Naive thymus-derived CD8-positive, alpha-beta T cell (primary cell): ENCODE measurements at regions not wholly inside any gene's neighbourhood (a gene's known extent, or its start where the extent isn't known, plus 50 kb on each side); places are given as distances from the start of the nearest gene placed in this dataset.

Experiments used
- ATAC-seq, 2 donors: fragments of 150-1000 bp; cut with Tn5 transposase in 1 of 2; sonication (Bioruptor Pico), chemical (Tn5 transposase) in 1 of 2; 1 replicate in 1 of 2; 2 replicates in 1 of 2; pipeline ENCODE4 v1.10.0; 2021; ENCODE audit warnings: mild to moderate bottlenecking in 2 of 2, moderate library complexity in 2 of 2
- POLR2A ChIA-PET: fragments of 350-600 bp; sonication (Branson Sonifier 250); formaldehyde crosslinking; loops from one replicate; lab custom pipeline; 2021; ENCODE audit warnings: antibody characterized with exemption; lab: Charles Lee
- DNase-seq, 10 donors: peaks; one replicate each; pipeline versions ENCODE4 v3.0.0 to v3.0.0-alpha.2; 2020 to 2022
- H3K27ac Mint-ChIP-seq, 10 donors: one replicate each; pipeline ENCODE4 v1.8.0; 2020 to 2022; ENCODE audit warnings: mild to moderate bottlenecking in 10 of 10, mixed read lengths in 10 of 10, moderate library complexity in 4 of 10, inconsistent platforms in 1 of 10
- H3K27me3 Mint-ChIP-seq, 5 donors: one replicate each; pipeline ENCODE4 v1.8.0; 2021 to 2022; ENCODE audit warnings: mixed read lengths in 5 of 5
- H3K36me3 Mint-ChIP-seq, 3 donors: one replicate each; pipeline ENCODE4 v1.8.0; 2020 to 2022; ENCODE audit warnings: mixed read lengths in 3 of 3, mild to moderate bottlenecking in 2 of 3, inconsistent platforms in 1 of 3
- H3K4me1 Mint-ChIP-seq, 4 donors: one replicate each; pipeline ENCODE4 v1.8.0; 2021 to 2022; ENCODE audit warnings: mixed read lengths in 4 of 4
- H3K4me3 Mint-ChIP-seq, 10 donors: one replicate each; pipeline ENCODE4 v1.8.0; 2020 to 2022; ENCODE audit warnings: mild to moderate bottlenecking in 10 of 10, mixed read lengths in 10 of 10, moderate library complexity in 6 of 10, inconsistent platforms in 1 of 10
- H3K9me3 Mint-ChIP-seq, 9 donors: one replicate each; pipeline ENCODE4 v1.8.0; 2020 to 2022; ENCODE audit warnings: mixed read lengths in 9 of 9, mild to moderate bottlenecking in 3 of 9, inconsistent platforms in 1 of 9, moderate library complexity in 1 of 9

GRCh38 chrX:117752745-117753144 is 363.9 kb downstream of the KLHL13 start:
- no peaks in the 10 kb centered on the region for H3K36me3 Mint-ChIP-seq
- no peak overlapping the region for H3K27ac Mint-ChIP-seq
- no peaks in the 10 kb centered on the region for H3K4me1 Mint-ChIP-seq
- no peaks in the 10 kb centered on the region for H3K27me3 Mint-ChIP-seq
- no peak for ATAC-seq
- POLR2A ChIA-PET, result no interaction called here
- no peak for DNase-seq
- H3K4me3 Mint-ChIP-seq, result no peak overlapping the region
- H3K9me3 Mint-ChIP-seq, result peaks cover 0 to 4% (median 0%) of the 10 kb centered on the region in 9 donors

GRCh38 chrX:117751155-117751554 is 365.5 kb downstream of the KLHL13 start:
- H3K36me3 Mint-ChIP-seq, result no peaks in the 10 kb centered on the region

GRCh38 chrX:117744958-117745357 is 371.7 kb downstream of the KLHL13 start:
- Mint-ChIP-seq H3K4me1 (no peaks in the 10 kb centered on the region), H3K9me3 (peaks cover 0 to 28% (median 10%) of the 10 kb centered on the region in 9 donors), H3K4me3 (no peak overlapping the region), H3K36me3 (peaks cover 0 to 16% (median 0%) of the 10 kb centered on the region in 3 donors), H3K27me3 (no peaks in the 10 kb centered on the region), H3K27ac (no peak overlapping the region)
- DNase-seq, result no peak
- POLR2A ChIA-PET, result no interaction called here
- no peak for ATAC-seq

More at GRCh38 chrX:117751155-117751554, 365.5 kb downstream of the KLHL13 start:
- ATAC-seq (no peak), DNase-seq (no peak)
- Mint-ChIP-seq H3K4me3 (no peak overlapping the region), H3K27me3 (no peaks in the 10 kb centered on the region), H3K4me1 (no peaks in the 10 kb centered on the region), H3K9me3 (peaks cover 0 to 10% (median 0%) of the 10 kb centered on the region in 9 donors), H3K27ac (no peak overlapping the region)
- POLR2A ChIA-PET, result no interaction called here

GRCh38 chrX:117743469-117744251 is 372.9 kb downstream of the KLHL13 start:
- DNase-seq (no peak), ATAC-seq (no peak)
- H3K27me3 Mint-ChIP-seq, result no peaks in the 10 kb centered on the region
- peaks cover 0 to 28% (median 10%) of the 10 kb centered on the region in 9 donors for H3K9me3 Mint-ChIP-seq
- POLR2A ChIA-PET, result no interaction called here
- H3K27ac Mint-ChIP-seq, result no peak overlapping the region
- no peaks in the 10 kb centered on the region for H3K4me1 Mint-ChIP-seq
- no peak overlapping the region for H3K4me3 Mint-ChIP-seq
- H3K36me3 Mint-ChIP-seq, result peaks cover 0 to 16% (median 0%) of the 10 kb centered on the region in 3 donors

GRCh38 chrX:117713411-117713810 is 403.2 kb downstream of the KLHL13 start:
- ATAC-seq, result no peak
- no peaks in the 10 kb centered on the region for H3K27me3 Mint-ChIP-seq
- no peak overlapping the region for H3K4me3 Mint-ChIP-seq

GRCh38 chrX:117711782-117712181 is 404.8 kb downstream of the KLHL13 start:
- ATAC-seq, result no peak
- H3K9me3 Mint-ChIP-seq, result no peaks in the 10 kb centered on the region
- no peaks in the 10 kb centered on the region for H3K36me3 Mint-ChIP-seq
- DNase-seq, result no peak
- no peaks in the 10 kb centered on the region for H3K27me3 Mint-ChIP-seq
- H3K4me1 Mint-ChIP-seq, result no peaks in the 10 kb centered on the region
- H3K27ac Mint-ChIP-seq, result no peak overlapping the region
- no peak overlapping the region for H3K4me3 Mint-ChIP-seq
- POLR2A ChIA-PET, result no interaction called here

More at GRCh38 chrX:117713411-117713810, 403.2 kb downstream of the KLHL13 start:
- no peak overlapping the region for H3K27ac Mint-ChIP-seq
- no peak for DNase-seq
- no peaks in the 10 kb centered on the region for H3K36me3 Mint-ChIP-seq
- no peaks in the 10 kb centered on the region for H3K9me3 Mint-ChIP-seq
- POLR2A ChIA-PET, result no interaction called here
- no peaks in the 10 kb centered on the region for H3K4me1 Mint-ChIP-seq

- no peak for ATAC-seq
- no peak for DNase-seq
- Mint-ChIP-seq H3K27me3 (no peaks in the 10 kb centered on the region), H3K4me1 (no peaks in the 10 kb centered on the region), H3K4me3 (no peak overlapping the region), H3K9me3 (peaks cover 0 to 5% (median 0%) of the 10 kb centered on the region in 9 donors), H3K27ac (no peak overlapping the region), H3K36me3 (no peaks in the 10 kb centered on the region)
- POLR2A ChIA-PET, result no interaction called here
These were observed 408.5 kb downstream of the KLHL13 start for GRCh38 chrX:117707948-117708743.

DNA sequence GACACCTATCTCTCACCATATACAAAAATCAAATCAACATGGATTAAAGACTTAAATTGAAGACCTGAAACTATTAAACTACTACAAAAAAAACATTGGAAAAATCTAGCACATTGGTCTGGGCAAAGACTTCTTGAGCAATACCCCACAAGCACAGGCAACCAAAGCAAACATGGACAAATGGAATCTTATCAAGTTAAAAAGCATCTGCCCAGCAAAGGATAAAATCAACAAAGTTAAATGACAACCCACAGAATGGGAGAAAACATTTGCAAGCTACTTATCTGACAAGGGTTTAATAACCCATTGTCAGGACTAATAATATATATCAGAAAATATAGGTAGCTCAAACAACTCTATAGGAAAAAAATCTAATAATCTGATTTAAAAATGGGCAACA is 415.6 kb downstream of the KLHL13 start:
- ATAC-seq, result no peak
- no peak for DNase-seq
- peaks cover 0 to 9% (median 0%) of the 10 kb centered on the region in 3 donors for H3K36me3 Mint-ChIP-seq
- no peak overlapping the region for H3K4me3 Mint-ChIP-seq
- peaks cover 0 to 39% (median 4%) of the 10 kb centered on the region in 9 donors for H3K9me3 Mint-ChIP-seq
- POLR2A ChIA-PET, result no interaction called here
- no peaks in the 10 kb centered on the region for H3K4me1 Mint-ChIP-seq
- H3K27me3 Mint-ChIP-seq, result no peaks in the 10 kb centered on the region
- H3K27ac Mint-ChIP-seq, result no peak overlapping the region

DNA sequence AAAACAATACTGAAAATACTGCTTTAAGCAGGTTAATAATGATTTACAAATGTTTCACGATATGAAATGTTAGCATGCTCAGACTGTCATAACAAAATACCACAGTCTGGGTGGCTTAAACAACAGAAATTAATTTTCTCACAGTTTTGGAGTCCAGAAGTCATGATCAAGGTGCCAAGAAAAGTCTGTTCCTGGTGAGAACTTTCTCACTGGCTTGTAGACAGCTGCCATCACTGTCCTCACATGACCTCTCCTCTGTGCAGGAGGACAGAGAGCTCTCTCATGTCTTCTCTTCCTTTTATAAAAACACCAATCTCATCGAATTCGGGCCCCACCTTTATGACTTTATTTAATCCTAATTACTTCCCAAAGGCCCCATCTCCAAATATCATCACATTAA is 426.7 kb downstream of the KLHL13 start:
- no peaks in the 10 kb centered on the region for H3K4me1 Mint-ChIP-seq
- no peak for DNase-seq
- no peak overlapping the region for H3K4me3 Mint-ChIP-seq
- no peak overlapping the region for H3K27ac Mint-ChIP-seq
- peaks cover 0 to 5% (median 0%) of the 10 kb centered on the region in 3 donors for H3K36me3 Mint-ChIP-seq
- no peak for ATAC-seq
- peaks cover 0 to 5% (median 0%) of the 10 kb centered on the region in 9 donors for H3K9me3 Mint-ChIP-seq
- POLR2A ChIA-PET, result no interaction called here
- no peaks in the 10 kb centered on the region for H3K27me3 Mint-ChIP-seq

- Mint-ChIP-seq H3K4me1 (peaks cover 0 to 4% (median 0%) of the 10 kb centered on the region in 4 donors), H3K36me3 (peaks cover 0 to 6% (median 0%) of the 10 kb centered on the region in 3 donors), H3K27ac (no peak overlapping the region), H3K27me3 (no peaks in the 10 kb centered on the region), H3K4me3 (no peak overlapping the region), H3K9me3 (peaks cover 0 to 9% (median 0%) of the 10 kb centered on the region in 9 donors)
- POLR2A ChIA-PET, result no interaction called here
- ATAC-seq (no peak), DNase-seq (no peak)
These were observed 436.3 kb downstream of the KLHL13 start for GRCh38 chrX:117680286-117680685.

DNA sequence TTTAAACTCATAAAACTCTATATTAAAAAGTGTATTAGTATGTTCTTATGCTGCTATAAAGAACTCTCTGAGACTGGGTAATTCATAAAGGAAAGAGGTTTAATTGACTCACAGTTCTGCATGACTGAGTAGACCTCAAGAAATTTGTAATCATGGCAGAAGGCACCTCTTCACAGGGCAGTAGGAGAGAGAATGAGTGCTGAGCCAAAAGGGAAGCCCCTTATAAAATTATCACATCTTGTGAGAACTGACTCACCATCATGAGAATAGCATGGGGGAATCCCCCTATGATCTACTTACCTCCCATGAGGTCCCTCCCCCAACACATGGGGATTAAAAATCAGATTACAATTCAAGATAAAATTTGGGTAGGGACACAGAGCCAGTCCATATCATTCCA is 463.2 kb downstream of the KLHL13 start:
- POLR2A ChIA-PET, result no interaction called here
- Mint-ChIP-seq H3K4me3 (no peak overlapping the region), H3K27me3 (no peaks in the 10 kb centered on the region), H3K27ac (no peak overlapping the region), H3K36me3 (no peaks in the 10 kb centered on the region), H3K4me1 (no peaks in the 10 kb centered on the region), H3K9me3 (peaks cover 0 to 8% (median 2%) of the 10 kb centered on the region in 9 donors)
- DNase-seq (no peak), ATAC-seq (no peak)

- POLR2A ChIA-PET, result no interaction called here
- no peak overlapping the region for H3K4me3 Mint-ChIP-seq
- no peaks in the 10 kb centered on the region for H3K36me3 Mint-ChIP-seq
- H3K27ac Mint-ChIP-seq, result no peak overlapping the region
- ATAC-seq (no peak), DNase-seq (no peak)
- H3K27me3 Mint-ChIP-seq, result peaks cover 0 to 4% (median 0%) of the 10 kb centered on the region in 5 donors
- H3K4me1 Mint-ChIP-seq, result peaks cover 0 to 2% (median 0%) of the 10 kb centered on the region in 4 donors
- H3K9me3 Mint-ChIP-seq, result no peaks in the 10 kb centered on the region
These were observed 471.0 kb downstream of the KLHL13 start for GRCh38 chrX:117645639-117646038.
